Panc1 (cell line): ENCODE measurements at regions not wholly inside any gene's neighbourhood (a gene's known extent, or its start where the extent isn't known, plus 50 kb on each side); places are given as distances from the start of the nearest gene placed in this dataset.
"Not testable (repeated sequence)": the region's sequence is repeated elsewhere in the genome, so short reads cannot be mapped to it uniquely, and the experiment has no call there.

Experiments used
- POLR2AphosphoS5 ChIP-seq: IDR thresholded peaks from 2 replicates; pipeline ENCODE4 v1.6.1; 2012; ENCODE audit warnings: mild to moderate bottlenecking, low read depth, low read length, moderate library complexity
- SIN3A ChIP-seq: IDR thresholded peaks from 2 replicates; pipeline ENCODE4 v1.6.1; 2012; ENCODE audit warnings: low read depth, mild to moderate bottlenecking, low read length, moderate library complexity, borderline replicate concordance; ENCODE audit not compliant: insufficient read depth
- TF ChIP-seq, protein P1 (sequence below): fragments of 450-650 bp; IDR thresholded peaks from 2 replicates; pipeline ENCODE4 v1.5.1; 2017; ENCODE audit warnings: mild to moderate bottlenecking

DNA sequence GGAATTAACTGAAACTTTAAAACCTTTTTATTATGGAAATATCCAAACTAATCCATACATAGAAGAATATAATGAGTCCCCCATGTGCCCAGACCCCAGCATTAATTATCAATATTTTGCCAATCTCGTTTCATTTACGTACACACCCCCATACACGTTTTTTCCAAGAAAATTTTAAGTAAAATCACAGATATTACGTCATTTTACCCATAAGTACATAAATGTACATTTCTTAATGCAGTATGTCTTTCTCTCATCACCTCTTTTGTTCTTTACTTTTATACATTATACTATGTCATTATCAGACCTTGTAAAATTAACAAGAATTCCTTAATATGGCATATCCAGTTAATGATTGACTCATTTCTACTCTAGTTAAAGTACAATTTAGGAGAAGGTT is 2914.1 kb upstream of the OR11H1 start:
- TF ChIP-seq, protein P1, sequence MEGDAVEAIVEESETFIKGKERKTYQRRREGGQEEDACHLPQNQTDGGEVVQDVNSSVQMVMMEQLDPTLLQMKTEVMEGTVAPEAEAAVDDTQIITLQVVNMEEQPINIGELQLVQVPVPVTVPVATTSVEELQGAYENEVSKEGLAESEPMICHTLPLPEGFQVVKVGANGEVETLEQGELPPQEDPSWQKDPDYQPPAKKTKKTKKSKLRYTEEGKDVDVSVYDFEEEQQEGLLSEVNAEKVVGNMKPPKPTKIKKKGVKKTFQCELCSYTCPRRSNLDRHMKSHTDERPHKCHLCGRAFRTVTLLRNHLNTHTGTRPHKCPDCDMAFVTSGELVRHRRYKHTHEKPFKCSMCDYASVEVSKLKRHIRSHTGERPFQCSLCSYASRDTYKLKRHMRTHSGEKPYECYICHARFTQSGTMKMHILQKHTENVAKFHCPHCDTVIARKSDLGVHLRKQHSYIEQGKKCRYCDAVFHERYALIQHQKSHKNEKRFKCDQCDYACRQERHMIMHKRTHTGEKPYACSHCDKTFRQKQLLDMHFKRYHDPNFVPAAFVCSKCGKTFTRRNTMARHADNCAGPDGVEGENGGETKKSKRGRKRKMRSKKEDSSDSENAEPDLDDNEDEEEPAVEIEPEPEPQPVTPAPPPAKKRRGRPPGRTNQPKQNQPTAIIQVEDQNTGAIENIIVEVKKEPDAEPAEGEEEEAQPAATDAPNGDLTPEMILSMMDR, result not testable (repeated sequence)
- not testable (repeated sequence) for TF ChIP-seq SIN3A, POLR2AphosphoS5
